AG04449 (cell line): ENCODE measurements at regions not wholly inside any gene's neighbourhood (a gene's known extent, or its start where the extent isn't known, plus 50 kb on each side); places are given as distances from the start of the nearest gene placed in this dataset.
"Not testable (repeated sequence)": the region's sequence is repeated elsewhere in the genome, so short reads cannot be mapped to it uniquely, and the experiment has no call there.

Experiments
- CTCF ChIA-PET: fragments of 350-600 bp; formaldehyde crosslinking; extraction: SDS; loops from one replicate; lab custom pipeline; 2021; ENCODE audit warnings: antibody characterized with exemption; lab: Yijun Ruan, JAX
- POLR2A ChIA-PET: fragments of 400-600, 350-600 bp; formaldehyde crosslinking; extraction: SDS; loops from one replicate; lab custom pipeline; 2020; ENCODE audit warnings: antibody characterized with exemption, inconsistent platforms; lab: Yijun Ruan, JAX
- DNase-seq: peaks from one replicate; pipeline ENCODE4 v3.0.0-alpha.2; 2010; ENCODE audit warnings: low read depth, low spot score
- H3K4me3 ChIP-seq: 2 replicates; pipeline ENCODE4 v1.5.1; 2011; ENCODE audit warnings: low read depth, mild to moderate bottlenecking, control low read depth, low read length
- TF ChIP-seq, protein P1 (sequence below): IDR thresholded peaks from one replicate; pipeline ENCODE4 v1.5.1; 2011; ENCODE audit warnings: mild to moderate bottlenecking, moderate library complexity, low read length, control low read depth, inconsistent platforms; ENCODE audit not compliant: insufficient read depth; ENCODE audit errors: missing control alignments

DNA sequence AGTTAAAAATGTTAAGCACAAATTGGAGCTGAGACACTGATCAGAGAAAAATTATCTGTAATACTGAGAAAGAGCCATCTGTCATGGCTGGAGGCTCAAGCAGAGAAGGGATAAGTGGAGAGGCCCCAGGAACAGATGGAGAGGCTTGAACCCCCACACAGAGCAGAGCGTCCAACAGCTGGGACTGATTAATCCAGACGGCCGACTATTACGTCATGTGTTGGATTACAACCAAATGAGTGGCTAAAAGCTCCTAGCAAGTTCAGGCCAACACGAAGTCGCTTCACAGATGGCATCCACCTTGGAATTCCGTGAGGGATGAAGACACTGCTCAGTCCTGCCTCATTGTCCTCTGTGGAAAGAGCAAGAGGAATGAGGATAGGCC lies 57.7 kb upstream of the ATXN3L start:
- POLR2A ChIA-PET = interaction anchor here (0.5 to 2.8 kb wide), 4 partner anchors 11 to 403 kb away, joined by 3 to 17 read pairs (median 4); partner anchors contain the start of gene TMSB4X
- H3K4me3 ChIP-seq = 0 out of 2 replicates have a peak overlapping the region, but pooled peaks have one; percentile 6
- DNase-seq = peak; percentile 76
- CTCF ChIA-PET = no interaction called here
- TF ChIP-seq, protein P1, sequence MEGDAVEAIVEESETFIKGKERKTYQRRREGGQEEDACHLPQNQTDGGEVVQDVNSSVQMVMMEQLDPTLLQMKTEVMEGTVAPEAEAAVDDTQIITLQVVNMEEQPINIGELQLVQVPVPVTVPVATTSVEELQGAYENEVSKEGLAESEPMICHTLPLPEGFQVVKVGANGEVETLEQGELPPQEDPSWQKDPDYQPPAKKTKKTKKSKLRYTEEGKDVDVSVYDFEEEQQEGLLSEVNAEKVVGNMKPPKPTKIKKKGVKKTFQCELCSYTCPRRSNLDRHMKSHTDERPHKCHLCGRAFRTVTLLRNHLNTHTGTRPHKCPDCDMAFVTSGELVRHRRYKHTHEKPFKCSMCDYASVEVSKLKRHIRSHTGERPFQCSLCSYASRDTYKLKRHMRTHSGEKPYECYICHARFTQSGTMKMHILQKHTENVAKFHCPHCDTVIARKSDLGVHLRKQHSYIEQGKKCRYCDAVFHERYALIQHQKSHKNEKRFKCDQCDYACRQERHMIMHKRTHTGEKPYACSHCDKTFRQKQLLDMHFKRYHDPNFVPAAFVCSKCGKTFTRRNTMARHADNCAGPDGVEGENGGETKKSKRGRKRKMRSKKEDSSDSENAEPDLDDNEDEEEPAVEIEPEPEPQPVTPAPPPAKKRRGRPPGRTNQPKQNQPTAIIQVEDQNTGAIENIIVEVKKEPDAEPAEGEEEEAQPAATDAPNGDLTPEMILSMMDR = no peak

DNA sequence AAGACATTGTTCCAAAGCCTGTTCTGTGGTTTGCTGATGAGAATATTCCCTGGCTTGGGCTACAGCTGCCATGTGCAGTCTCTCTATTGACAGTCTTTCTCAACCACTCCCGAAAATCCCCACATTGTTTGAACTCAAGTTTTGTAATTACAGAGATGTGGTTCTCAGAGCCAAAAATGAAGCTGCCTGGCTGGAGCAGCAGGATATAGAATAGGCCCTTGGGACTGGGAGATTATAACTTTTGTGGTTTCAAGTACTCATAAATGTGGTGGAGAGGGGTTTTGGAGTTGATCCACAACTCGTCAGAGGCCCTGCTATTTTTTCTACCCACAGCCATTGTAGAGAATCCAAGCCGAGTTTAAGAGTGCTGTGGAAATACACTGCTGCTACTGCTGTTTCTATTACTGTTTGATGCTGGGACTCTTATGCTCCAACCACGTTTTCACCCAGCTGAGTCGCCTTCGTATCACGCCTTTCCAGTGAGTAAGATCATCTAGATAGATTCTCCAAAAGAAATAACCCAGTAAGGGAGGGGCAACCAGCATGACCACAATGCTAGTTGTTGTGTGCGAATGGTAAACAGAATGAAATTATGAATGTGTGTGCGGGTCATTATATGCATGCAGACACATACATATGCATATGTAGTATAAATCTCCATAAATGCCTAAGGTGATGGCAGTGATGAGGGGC lies 57.1 kb upstream of the ATXN3L start:
- ChIA-PET CTCF (no interaction called here), POLR2A (interaction anchor here (0.5 to 2.8 kb wide), 4 partner anchors 11 to 402 kb away, joined by 3 to 17 read pairs (median 4); partner anchors contain the start of gene TMSB4X)
- peak overlapping the region; percentile 15 for H3K4me3 ChIP-seq
- peak; percentile 93 for DNase-seq
- TF ChIP-seq, protein P1 = no peak

DNA sequence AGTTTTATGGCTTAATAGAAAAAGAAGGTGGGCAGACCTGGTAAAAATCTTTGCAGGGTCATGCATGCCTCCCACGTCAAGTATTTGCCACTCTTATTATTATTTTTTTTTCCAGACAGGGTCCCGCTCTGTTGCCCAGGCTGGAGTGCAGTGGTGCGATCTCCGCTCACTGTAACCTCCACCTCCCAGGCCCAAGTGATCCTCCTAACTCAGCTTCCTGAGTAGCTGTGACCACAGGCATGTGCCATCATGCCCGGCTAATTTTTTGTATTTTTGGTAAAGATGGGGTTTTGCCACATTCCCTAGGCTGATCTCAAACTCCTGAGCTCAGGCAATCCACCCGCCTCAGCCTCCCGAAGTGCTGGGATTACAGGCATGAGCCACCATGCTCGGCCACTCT lies 55.7 kb upstream of the ATXN3L start:
- ChIA-PET POLR2A (interaction anchor here (2.8 kb wide), 1 partner anchor 398 kb away, joined by 17 read pairs; no protein-coding TSS in a partner anchor), CTCF (interaction anchor here (1.7 kb wide), 1 partner anchor 429 kb away, joined by 4 read pairs; no protein-coding TSS in a partner anchor)
- not testable (repeated sequence) for DNase-seq, H3K4me3 ChIP-seq

DNA sequence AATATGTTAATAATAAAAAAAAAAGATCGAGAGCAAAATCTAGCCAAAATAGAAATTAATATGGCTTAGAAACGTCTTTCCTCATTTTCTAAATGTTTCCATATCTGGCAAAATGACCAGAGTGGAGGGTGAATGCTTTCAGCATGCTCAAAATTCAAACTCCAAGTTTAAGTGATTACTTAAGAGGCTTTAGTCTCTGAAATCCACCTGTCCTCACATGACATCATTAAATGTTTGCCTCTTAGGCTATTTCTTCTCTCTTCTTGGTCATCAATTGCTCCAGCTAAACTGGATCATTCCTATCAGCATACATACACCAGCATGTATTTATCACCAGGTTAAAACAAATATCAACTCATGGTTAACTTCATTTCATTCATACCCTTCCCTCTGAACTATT lies 54.5 kb upstream of the ATXN3L start:
- CTCF ChIA-PET = no interaction called here
- DNase-seq = no peak
- POLR2A ChIA-PET = interaction anchor here (0.5 to 0.8 kb wide), 2 partner anchors 205 to 396 kb away, joined by 3 to 4 read pairs; no protein-coding TSS in a partner anchor
- TF ChIP-seq, protein P1 = no peak
- no peak overlapping the region for H3K4me3 ChIP-seq

DNA sequence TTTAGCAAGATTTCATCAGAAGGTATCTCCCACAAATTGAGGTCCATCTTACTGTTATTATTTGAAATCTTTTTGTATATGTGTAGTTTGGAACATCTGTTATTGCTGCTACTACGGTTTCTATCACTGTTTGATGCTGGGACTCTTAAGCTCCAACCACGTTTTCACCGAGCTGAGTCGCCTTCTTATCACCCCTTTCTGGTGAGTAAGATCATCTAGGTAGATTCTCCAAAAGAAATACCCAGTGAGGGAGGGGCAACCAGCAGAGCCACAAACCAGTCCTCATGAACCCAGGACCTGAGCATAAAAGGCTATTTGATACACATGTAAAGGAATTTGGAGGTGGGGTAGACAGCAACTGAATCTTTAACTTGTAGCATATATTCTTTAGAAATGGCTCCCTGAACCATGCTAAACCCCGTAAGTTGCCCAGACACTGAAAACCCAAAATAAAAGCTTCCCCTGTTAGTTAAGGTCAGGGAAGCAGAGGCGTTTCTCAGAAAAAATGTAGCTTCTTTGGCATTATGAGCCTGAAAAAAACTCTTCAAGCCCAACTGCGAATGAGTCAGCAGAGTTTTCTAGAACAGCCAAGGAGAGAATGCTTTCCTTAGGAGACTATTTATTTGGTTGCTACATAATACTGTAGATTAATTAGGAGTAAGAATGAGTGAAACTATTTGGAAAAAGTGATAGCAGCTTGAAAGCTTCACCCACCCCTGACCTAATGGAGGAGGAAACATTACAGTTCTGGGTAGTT lies 53.8 kb upstream of the ATXN3L start:
- POLR2A ChIA-PET = interaction anchor here (0.5 to 0.8 kb wide), 2 partner anchors 204 to 395 kb away, joined by 3 to 4 read pairs; no protein-coding TSS in a partner anchor
- DNase-seq = peak; percentile 37
- CTCF ChIA-PET = interaction anchor here (1.4 kb wide), 1 partner anchor 427 kb away, joined by 4 read pairs; no protein-coding TSS in a partner anchor
- H3K4me3 ChIP-seq = no peak overlapping the region
- TF ChIP-seq, protein P1 = no peak

DNA sequence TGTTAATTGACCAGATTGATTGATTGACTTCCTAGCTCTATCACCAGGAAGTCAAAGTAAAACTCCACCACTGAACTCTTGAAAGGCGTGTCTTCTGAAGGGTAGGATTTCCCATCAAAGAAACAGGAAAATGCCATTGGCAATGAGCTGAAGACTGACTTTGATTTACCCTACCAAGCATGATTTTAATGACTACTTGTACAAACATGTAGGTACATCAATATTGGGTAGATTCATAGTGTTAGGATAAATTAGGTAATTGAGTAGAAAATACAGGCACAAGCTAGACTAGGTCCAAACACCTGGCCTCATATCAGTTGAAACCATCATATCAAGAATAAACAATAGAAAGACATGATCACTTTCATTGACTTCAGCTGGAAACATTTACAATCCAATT lies 53.2 kb upstream of the ATXN3L start:
- H3K4me3 ChIP-seq = no peak overlapping the region
- TF ChIP-seq, protein P1 = no peak
- CTCF ChIA-PET = interaction anchor here (1.4 kb wide), 1 partner anchor 426 kb away, joined by 4 read pairs; no protein-coding TSS in a partner anchor
- POLR2A ChIA-PET = no interaction called here
- DNase-seq = no peak
